ENCODE measurements at regions not wholly inside any gene's neighbourhood (a gene's known extent, or its start where the extent isn't known, plus 50 kb on each side); places are given as distances from the start of the nearest gene placed in this dataset.

GRCh38 chr9:83146325-83146724, 83.4 kb upstream of the RASEF start:
- no peak for TF ChIP-seq TCF12 (IDR thresholded peaks at IDR 0.05; ENCODE audit: low read depth)

DNA sequence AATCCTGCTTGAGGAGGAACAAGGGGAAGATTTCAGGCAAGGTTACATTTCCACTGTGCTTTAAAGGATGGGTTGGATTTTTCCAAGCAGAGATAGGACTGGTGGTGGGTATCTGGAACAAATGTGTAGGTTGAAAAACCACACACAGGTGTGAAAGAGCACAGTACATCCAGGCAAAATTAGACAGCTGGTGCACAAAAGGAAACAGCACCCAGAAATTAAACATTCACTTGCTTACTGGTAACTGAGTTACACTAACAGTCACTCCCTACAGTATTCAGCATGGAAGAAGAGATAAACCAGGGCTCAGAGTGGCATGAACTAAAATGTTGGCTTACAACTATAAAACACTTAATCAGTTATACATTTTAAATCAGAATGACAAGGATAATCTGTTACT, 81.5 kb upstream of the RASEF start:
- TF ChIP-seq, protein P1, sequence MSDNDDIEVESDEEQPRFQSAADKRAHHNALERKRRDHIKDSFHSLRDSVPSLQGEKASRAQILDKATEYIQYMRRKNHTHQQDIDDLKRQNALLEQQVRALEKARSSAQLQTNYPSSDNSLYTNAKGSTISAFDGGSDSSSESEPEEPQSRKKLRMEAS (IDR thresholded peaks at IDR 0.05) = no peak
- TF ChIP-seq, protein P2, sequence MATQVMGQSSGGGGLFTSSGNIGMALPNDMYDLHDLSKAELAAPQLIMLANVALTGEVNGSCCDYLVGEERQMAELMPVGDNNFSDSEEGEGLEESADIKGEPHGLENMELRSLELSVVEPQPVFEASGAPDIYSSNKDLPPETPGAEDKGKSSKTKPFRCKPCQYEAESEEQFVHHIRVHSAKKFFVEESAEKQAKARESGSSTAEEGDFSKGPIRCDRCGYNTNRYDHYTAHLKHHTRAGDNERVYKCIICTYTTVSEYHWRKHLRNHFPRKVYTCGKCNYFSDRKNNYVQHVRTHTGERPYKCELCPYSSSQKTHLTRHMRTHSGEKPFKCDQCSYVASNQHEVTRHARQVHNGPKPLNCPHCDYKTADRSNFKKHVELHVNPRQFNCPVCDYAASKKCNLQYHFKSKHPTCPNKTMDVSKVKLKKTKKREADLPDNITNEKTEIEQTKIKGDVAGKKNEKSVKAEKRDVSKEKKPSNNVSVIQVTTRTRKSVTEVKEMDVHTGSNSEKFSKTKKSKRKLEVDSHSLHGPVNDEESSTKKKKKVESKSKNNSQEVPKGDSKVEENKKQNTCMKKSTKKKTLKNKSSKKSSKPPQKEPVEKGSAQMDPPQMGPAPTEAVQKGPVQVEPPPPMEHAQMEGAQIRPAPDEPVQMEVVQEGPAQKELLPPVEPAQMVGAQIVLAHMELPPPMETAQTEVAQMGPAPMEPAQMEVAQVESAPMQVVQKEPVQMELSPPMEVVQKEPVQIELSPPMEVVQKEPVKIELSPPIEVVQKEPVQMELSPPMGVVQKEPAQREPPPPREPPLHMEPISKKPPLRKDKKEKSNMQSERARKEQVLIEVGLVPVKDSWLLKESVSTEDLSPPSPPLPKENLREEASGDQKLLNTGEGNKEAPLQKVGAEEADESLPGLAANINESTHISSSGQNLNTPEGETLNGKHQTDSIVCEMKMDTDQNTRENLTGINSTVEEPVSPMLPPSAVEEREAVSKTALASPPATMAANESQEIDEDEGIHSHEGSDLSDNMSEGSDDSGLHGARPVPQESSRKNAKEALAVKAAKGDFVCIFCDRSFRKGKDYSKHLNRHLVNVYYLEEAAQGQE (IDR thresholded peaks at IDR 0.05; ENCODE audit: low read depth) = no peak
- TF ChIP-seq TAF1 (IDR thresholded peaks at IDR 0.05; ENCODE audit: low read depth) = no peak
- TF ChIP-seq CEBPB (IDR thresholded peaks at IDR 0.05) = no peak
- no peak for TF ChIP-seq ZBTB7A (IDR thresholded peaks at IDR 0.05; ENCODE audit: low read depth)
- TF ChIP-seq FOXM1 (IDR thresholded peaks at IDR 0.05; ENCODE audit: borderline replicate concordance, low read depth) = no peak
- no peak for TF ChIP-seq TCF12 (IDR thresholded peaks at IDR 0.05; ENCODE audit: low read depth)
- TF ChIP-seq NFIC (IDR thresholded peaks at IDR 0.05) = no peak
- no peak for TF ChIP-seq EGR1 (IDR thresholded peaks at IDR 0.05)

DNA sequence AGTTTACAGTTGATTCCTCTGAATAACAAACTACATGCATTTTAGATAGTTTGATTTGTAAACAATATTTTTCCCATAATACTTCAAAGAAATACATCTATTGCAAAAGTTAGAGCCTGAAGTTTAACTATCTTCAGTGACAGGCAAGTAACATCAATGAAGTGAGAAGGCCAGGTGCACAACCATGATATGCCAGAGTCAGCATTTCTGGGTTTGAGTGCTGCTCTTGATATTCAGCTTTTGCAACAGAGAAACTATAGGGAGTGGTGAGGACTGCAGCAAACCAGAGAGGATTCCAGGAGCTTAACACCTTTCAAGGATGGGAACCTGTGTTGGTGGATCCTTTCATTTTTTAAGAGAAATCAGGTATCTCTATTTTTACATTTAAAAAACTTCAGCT, 79.4 kb upstream of the RASEF start:
- TF ChIP-seq EGR1 (IDR thresholded peaks at IDR 0.05) (no peak), TAF1 (IDR thresholded peaks at IDR 0.05; ENCODE audit: low read depth) (no peak), RAD21 (IDR thresholded peaks at IDR 0.05; ENCODE audit: low read depth) (no peak), TCF12 (IDR thresholded peaks at IDR 0.05; ENCODE audit: low read depth) (no peak), CEBPB (IDR thresholded peaks at IDR 0.05) (no peak), EP300 (IDR thresholded peaks at IDR 0.05; ENCODE audit: borderline replicate concordance) (no peak), CREB1 (IDR thresholded peaks at IDR 0.05; ENCODE audit: low read depth) (no peak)
- TF ChIP-seq, protein P2 (IDR thresholded peaks at IDR 0.05; ENCODE audit: low read depth) = no peak

GRCh38 chr9:83141887-83142286, 78.9 kb upstream of the RASEF start:
- TF ChIP-seq CEBPB (IDR thresholded peaks at IDR 0.05) (no peak), USF1 (IDR thresholded peaks at IDR 0.05) (no peak), FOXM1 (IDR thresholded peaks at IDR 0.05; ENCODE audit: borderline replicate concordance, low read depth) (no peak), EGR1 (IDR thresholded peaks at IDR 0.05) (no peak), YY1 (IDR thresholded peaks at IDR 0.05; ENCODE audit: low read depth) (no peak), TCF12 (IDR thresholded peaks at IDR 0.05; ENCODE audit: low read depth) (no peak), RAD21 (IDR thresholded peaks at IDR 0.05; ENCODE audit: low read depth) (no peak), TEAD4 (IDR thresholded peaks at IDR 0.05) (no peak), NFIC (IDR thresholded peaks at IDR 0.05) (no peak), ZBTB7A (IDR thresholded peaks at IDR 0.05; ENCODE audit: low read depth) (no peak), CREB1 (IDR thresholded peaks at IDR 0.05; ENCODE audit: low read depth) (no peak), TAF1 (IDR thresholded peaks at IDR 0.05; ENCODE audit: low read depth) (no peak), EP300 (IDR thresholded peaks at IDR 0.05; ENCODE audit: borderline replicate concordance) (no peak)
- TF ChIP-seq, protein P2 (IDR thresholded peaks at IDR 0.05; ENCODE audit: low read depth) = no peak
- TF ChIP-seq, protein P1 (IDR thresholded peaks at IDR 0.05) = no peak

- TF ChIP-seq RAD21 (IDR thresholded peaks at IDR 0.05; ENCODE audit: low read depth) = no peak
- TF ChIP-seq NFIC (IDR thresholded peaks at IDR 0.05) = no peak
- no peak for TF ChIP-seq CEBPB (IDR thresholded peaks at IDR 0.05)
These were observed 77.1 kb upstream of the RASEF start for GRCh38 chr9:83140061-83140460.
